H1 (cell line): ENCODE measurements at regions not wholly inside any gene's neighbourhood (a gene's known extent, or its start where the extent isn't known, plus 50 kb on each side); places are given as distances from the start of the nearest gene placed in this dataset.

ENCODE experiments used
- CTCF ChIA-PET: fragments of 300-600 bp; sonication (Branson Sonifier 250); formaldehyde crosslinking; loops from one replicate; lab custom pipeline; 2021; ENCODE audit not compliant: partially characterized antibody; lab: Charles Lee
- POLR2A ChIA-PET: fragments of 300-600 bp; sonication (Branson Sonifier 250); formaldehyde crosslinking; loops from one replicate; lab custom pipeline; 2021; ENCODE audit warnings: inconsistent platforms; ENCODE audit not compliant: partially characterized antibody; lab: Charles Lee
- DNase-seq, 2 experiments: peaks; one replicate each; pipeline versions ENCODE4 v3.0.0 to v3.0.0-alpha.2; 2010 to 2022; ENCODE audit warnings: low spot score in 2 of 2, low read depth in 1 of 2, mixed read lengths in 1 of 2
- FAIRE-seq: peaks from 2 replicates; lab custom pipeline; 2011; peaks lifted over from hg19 to GRCh38; lab: Jason Lieb, UNC
- H2AFZ ChIP-seq: 2 replicates; pipeline ENCODE4 v1.8.1; 2012; ENCODE audit warnings: low read length, inconsistent platforms
- H2AK5ac ChIP-seq: 2 replicates; pipeline ENCODE4 v1.6.1; 2013; ENCODE audit warnings: low read depth, low read length
- H2BK120ac ChIP-seq: replicated peaks from 2 replicates; pipeline ENCODE3; 2013; ENCODE audit warnings: low read depth, low read length, inconsistent platforms
- H2BK12ac ChIP-seq: 2 replicates; pipeline ENCODE4 v1.6.1; 2013; ENCODE audit warnings: low read depth, low read length
- H2BK15ac ChIP-seq: 2 replicates; pipeline ENCODE4 v1.6.1; 2013; ENCODE audit warnings: low read length
- H2BK20ac ChIP-seq: 2 replicates; pipeline ENCODE4 v1.6.1; 2013; ENCODE audit warnings: low read length
- H2BK5ac ChIP-seq: 2 replicates; pipeline ENCODE4 v1.6.1; 2013; ENCODE audit warnings: low read depth, low read length
- H3K14ac ChIP-seq: 2 replicates; pipeline ENCODE4 v1.6.1; 2013; ENCODE audit warnings: inconsistent platforms; ENCODE audit not compliant: insufficient read length
- H3K18ac ChIP-seq: 2 replicates; pipeline ENCODE4 v1.6.1; 2013; ENCODE audit warnings: low read length; ENCODE audit errors: extremely low read depth
- H3K23ac ChIP-seq: 2 replicates; pipeline ENCODE4 v1.6.1; 2013; ENCODE audit warnings: inconsistent platforms; ENCODE audit not compliant: insufficient read length
- H3K23me2 ChIP-seq: 2 replicates; pipeline ENCODE4 v1.6.1; 2013; ENCODE audit warnings: low read depth, low read length
- H3K27ac ChIP-seq: 2 replicates; pipeline ENCODE4 v1.6.1; 2011; ENCODE audit warnings: low read depth, low read length, inconsistent platforms
- H3K27me3 ChIP-seq, 4 experiments: replicated peaks in 1 of 4; 1 replicate in 1 of 4; 2 replicates in 3 of 4; pipeline versions ENCODE4 v1.6.1 to v1.8.1; 2011 to 2013; ENCODE audit warnings: low read length in 3 of 4, mild to moderate bottlenecking in 3 of 4, inconsistent platforms in 2 of 4, mixed read lengths in 2 of 4, moderate library complexity in 1 of 4; ENCODE audit not compliant: control insufficient read depth in 3 of 4, insufficient read depth in 3 of 4; ENCODE audit errors: extremely low read depth in 1 of 4
- H3K36me3 ChIP-seq, 4 experiments: 2 replicates each; pipeline versions ENCODE4 v1.6.1 to v1.8.1; 2011 to 2013; ENCODE audit warnings: mild to moderate bottlenecking in 4 of 4, low read length in 3 of 4, moderate library complexity in 2 of 4, control low read depth in 1 of 4, inconsistent platforms in 1 of 4; ENCODE audit not compliant: insufficient read depth in 4 of 4, control insufficient read depth in 2 of 4
- H3K4ac ChIP-seq: replicated peaks from 2 replicates; pipeline ENCODE3; 2013; ENCODE audit warnings: low read length, low read depth, mixed read lengths, inconsistent platforms; ENCODE audit not compliant: insufficient read length
- H3K4me1 ChIP-seq, 4 experiments: replicated peaks in 1 of 4; 1 replicate in 1 of 4; 2 replicates in 3 of 4; pipeline versions ENCODE4 v1.6.1 to v1.8.1; 2011 to 2013; ENCODE audit warnings: low read length in 3 of 4, inconsistent platforms in 2 of 4, mixed read lengths in 1 of 4; ENCODE audit not compliant: insufficient read depth in 4 of 4, control insufficient read depth in 3 of 4
- H3K4me2 ChIP-seq, 2 experiments: 2 replicates each; pipeline versions ENCODE4 v1.6.1 to v1.8.1; 2011 to 2013; ENCODE audit warnings: low read depth in 2 of 2, low read length in 2 of 2, control low read depth in 1 of 2, inconsistent platforms in 1 of 2, mild to moderate bottlenecking in 1 of 2; ENCODE audit not compliant: insufficient read depth in 1 of 2
- H3K4me3 ChIP-seq, 4 experiments: fragments of 200-600, 300-600 bp in 1 of 4; sonication (generic), shearing (Covaris generic), sonication (Bioruptor Twin) in 1 of 4; 2 replicates each; pipeline versions ENCODE4 v1.5.1 to v1.8.1; 2011 to 2016; ENCODE audit warnings: low read length in 4 of 4, low read depth in 3 of 4, control low read depth in 2 of 4, inconsistent platforms in 2 of 4, mild to moderate bottlenecking in 2 of 4, mixed read lengths in 1 of 4, moderate library complexity in 1 of 4; ENCODE audit not compliant: insufficient read depth in 2 of 4; ENCODE audit errors: extremely low read depth in 1 of 4
- H3K56ac ChIP-seq: replicated peaks from 2 replicates; pipeline ENCODE3; 2013; ENCODE audit warnings: low read depth, mild to moderate bottlenecking, mixed read lengths, low read length, inconsistent platforms; ENCODE audit not compliant: insufficient read length
- H3K79me1 ChIP-seq: 2 replicates; pipeline ENCODE4 v1.6.1; 2013; ENCODE audit warnings: low read depth, low read length, control low read depth
- H3K79me2 ChIP-seq, 2 experiments: 2 replicates each; pipeline versions ENCODE4 v1.6.1 to v1.8.1; 2012 to 2013; ENCODE audit warnings: low read length in 2 of 2, mild to moderate bottlenecking in 2 of 2, inconsistent platforms in 1 of 2; ENCODE audit not compliant: insufficient read depth in 2 of 2, control insufficient read depth in 1 of 2
- H3K9ac ChIP-seq, 4 experiments: replicated peaks in 1 of 4; 1 replicate in 1 of 4; 2 replicates in 3 of 4; pipeline versions ENCODE4 v1.6.1 to v1.8.1; 2011 to 2013; ENCODE audit warnings: low read depth in 3 of 4, low read length in 3 of 4, control low read depth in 2 of 4, mild to moderate bottlenecking in 2 of 4, moderate library complexity in 2 of 4, inconsistent platforms in 1 of 4; ENCODE audit errors: extremely low read depth in 1 of 4
- H3K9me3 ChIP-seq, 2 experiments: 2 replicates each; pipeline versions ENCODE4 v1.6.1 to v1.8.1; 2012 to 2013; ENCODE audit warnings: mild to moderate bottlenecking in 2 of 2, moderate library complexity in 2 of 2, control low read depth in 1 of 2, inconsistent platforms in 1 of 2, low read depth in 1 of 2, low read length in 1 of 2, mixed read lengths in 1 of 2; ENCODE audit not compliant: insufficient read depth in 2 of 2
- H4K20me1 ChIP-seq, 2 experiments: replicated peaks in 1 of 2; 2 replicates each; pipeline versions ENCODE3 to v1.8.1; 2011 to 2013; ENCODE audit warnings: inconsistent platforms in 2 of 2, low read length in 2 of 2, mild to moderate bottlenecking in 1 of 2; ENCODE audit not compliant: insufficient read depth in 2 of 2, control insufficient read depth in 1 of 2
- H4K5ac ChIP-seq: 2 replicates; pipeline ENCODE4 v1.6.1; 2013; ENCODE audit warnings: low read length, low read depth, mixed read lengths, inconsistent platforms; ENCODE audit not compliant: insufficient read length
- H4K8ac ChIP-seq: 2 replicates; pipeline ENCODE4 v1.8.0; 2013; ENCODE audit warnings: mild to moderate bottlenecking, moderate library complexity, low read length, inconsistent platforms; ENCODE audit not compliant: insufficient read depth; ENCODE audit errors: extremely low read depth
- H4K91ac ChIP-seq: replicated peaks from 2 replicates; pipeline ENCODE3; 2013; ENCODE audit warnings: low read length, mixed read lengths, inconsistent platforms; ENCODE audit not compliant: insufficient read length
- ATF2 ChIP-seq: IDR thresholded peaks from 2 replicates; pipeline ENCODE4 v1.6.1; 2012; ENCODE audit warnings: low read length, inconsistent platforms
- CHD1 ChIP-seq: IDR thresholded peaks from 2 replicates; pipeline ENCODE4 v1.6.1; 2012; ENCODE audit warnings: low read depth, low read length, improper control_type of control experiment
- EP300 ChIP-seq, 2 experiments: IDR thresholded peaks; 1 replicate in 1 of 2; 2 replicates in 1 of 2; pipeline ENCODE4 v1.6.1; 2011 to 2012; ENCODE audit warnings: low read depth in 2 of 2, low read length in 2 of 2, mild to moderate bottlenecking in 2 of 2, borderline replicate concordance in 1 of 2, inconsistent platforms in 1 of 2, moderate library complexity in 1 of 2
- KDM5A ChIP-seq: fragments of 200-600 bp; IDR thresholded peaks from 2 replicates; pipeline ENCODE4 v1.7.1; 2012; ENCODE audit warnings: mild to moderate bottlenecking, low read length, inconsistent platforms, mixed read lengths
- POU5F1 ChIP-seq: IDR thresholded peaks from 2 replicates; pipeline ENCODE4 v1.6.1; 2011; ENCODE audit warnings: low read depth, mild to moderate bottlenecking, low read length, moderate library complexity
- RFX5 ChIP-seq: IDR thresholded peaks from 2 replicates; pipeline ENCODE4 v1.6.1; 2011; ENCODE audit warnings: low read depth, low read length, improper control_type of control experiment, borderline replicate concordance
- SP4 ChIP-seq: IDR thresholded peaks from 2 replicates; pipeline ENCODE4 v1.6.1; 2012; ENCODE audit warnings: low read length, inconsistent platforms
- SUZ12 ChIP-seq: fragments of 200-600 bp; sonication (generic); IDR thresholded peaks from 2 replicates; pipeline ENCODE4 v1.6.1; 2012; ENCODE audit warnings: mild to moderate bottlenecking, inconsistent platforms, low read length, moderate library complexity, mixed read lengths
- WGBS, 2 experiments: shearing (Covaris generic) in 1 of 2; methylation state at CpG; one replicate each; pipeline versions ENCODE4 v1.1.6 to v1.1.7; 2013 to 2015; ENCODE audit warnings: low lambda C conversion rate in 2 of 2, mixed read lengths in 2 of 2, inconsistent platforms in 1 of 2, low coverage in 1 of 2, missing lambda C conversion rate in 1 of 2; ENCODE audit not compliant: insufficient replicate concordance in 2 of 2, insufficient coverage in 1 of 2, insufficient read length in 1 of 2; ENCODE audit errors: extremely low coverage in 1 of 2, missing lambda C conversion rate in 1 of 2; 5-methylcytosine and 5-hydroxymethylcytosine counted together
- TF ChIP-seq, protein P1 (sequence below), 3 experiments: IDR thresholded peaks; 1 replicate in 2 of 3; 2 replicates in 1 of 3; pipeline versions ENCODE4 v1.5.1 to v1.6.1; 2011; ENCODE audit warnings: low read length in 3 of 3, mild to moderate bottlenecking in 3 of 3, inconsistent platforms in 2 of 3, low read depth in 1 of 3, moderate library complexity in 1 of 3; ENCODE audit not compliant: insufficient read depth in 1 of 3; ENCODE audit errors: control extremely low read depth in 1 of 3

DNA sequence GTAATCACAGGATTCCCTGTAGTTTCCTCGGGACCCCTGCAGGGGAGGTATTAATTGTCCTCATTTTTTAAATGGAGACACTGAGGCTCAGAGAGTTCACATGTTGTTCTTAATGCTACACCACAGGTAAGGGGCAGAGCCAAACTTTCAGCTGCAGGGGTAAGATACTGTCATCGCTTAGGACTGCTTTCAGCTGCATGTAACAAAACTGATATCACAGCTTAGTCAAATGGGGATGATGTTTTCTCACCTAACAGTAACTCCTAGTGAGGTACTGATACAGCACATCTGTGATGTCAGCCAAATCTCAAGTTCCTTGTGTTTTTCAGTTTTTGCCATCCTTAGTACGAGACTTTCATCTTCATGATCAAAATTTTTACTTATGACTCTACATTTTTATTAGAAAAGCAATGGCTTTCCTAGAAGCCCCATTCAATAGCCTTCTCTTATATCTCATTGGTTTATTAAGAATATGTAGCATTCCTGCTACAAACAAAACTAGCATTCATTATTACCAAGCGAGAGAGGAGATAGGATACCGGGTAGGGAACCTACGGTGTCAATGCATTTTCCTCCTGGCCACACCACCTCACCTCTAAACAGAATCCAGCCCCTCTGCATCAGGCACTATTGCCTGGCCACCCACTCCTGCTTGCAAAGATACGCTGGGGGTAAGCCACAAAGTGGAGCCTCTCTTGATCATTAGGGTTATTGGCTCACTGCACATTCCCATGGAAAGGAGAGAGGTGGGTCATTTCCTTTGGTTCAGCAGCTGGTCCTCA, 557.5 kb downstream of the CD83 start:
- no peak overlapping the region for H3K56ac ChIP-seq
- no peak overlapping the region for H3K4me3 ChIP-seq
- H3K9me3 ChIP-seq = no peaks in the 10 kb centered on the region
- no peak overlapping the region for H2AK5ac ChIP-seq
- no peak overlapping the region for H3K4ac ChIP-seq
- H2BK5ac ChIP-seq = no peak overlapping the region
- H2BK120ac ChIP-seq = no peak overlapping the region
- H3K23me2 ChIP-seq = no peaks in the 10 kb centered on the region; the same call in 1 of the 2 replicates
- H3K4me1 ChIP-seq = peaks cover 0 to 5% (median 4%) of the 10 kb centered on the region in 4 experiments; a peak in 3 of 7 replicates
- WGBS, 2 experiments = 84% methylated on average over 7 of the region's 7 CpGs; no CpG with 5 or more reads in 1 of the 2 experiments
- H3K18ac ChIP-seq = no peak overlapping the region
- ChIA-PET POLR2A (no interaction called here), CTCF (no interaction called here)
- no peak overlapping the region for H4K91ac ChIP-seq
- H3K23ac ChIP-seq = no peak overlapping the region
- no peak overlapping the region for H3K14ac ChIP-seq
- H2BK20ac ChIP-seq = no peak overlapping the region
- no peaks in the 10 kb centered on the region for H3K36me3 ChIP-seq
- FAIRE-seq (no peak), DNase-seq (no peak)
- no peak overlapping the region for H4K8ac ChIP-seq
- no peak overlapping the region for H4K5ac ChIP-seq
- H2AFZ ChIP-seq = no peak overlapping the region
- no peak overlapping the region for H3K4me2 ChIP-seq
- no peak overlapping the region for H2BK15ac ChIP-seq
- no peaks in the 10 kb centered on the region for H3K79me1 ChIP-seq
- H3K79me2 ChIP-seq = no peaks in the 10 kb centered on the region
- H3K9ac ChIP-seq = no peak overlapping the region
- no peak overlapping the region for H3K27ac ChIP-seq
- no peak overlapping the region for H2BK12ac ChIP-seq
- no peaks in the 10 kb centered on the region for H3K27me3 ChIP-seq
- H4K20me1 ChIP-seq = no peaks in the 10 kb centered on the region
- TF ChIP-seq, protein P1, sequence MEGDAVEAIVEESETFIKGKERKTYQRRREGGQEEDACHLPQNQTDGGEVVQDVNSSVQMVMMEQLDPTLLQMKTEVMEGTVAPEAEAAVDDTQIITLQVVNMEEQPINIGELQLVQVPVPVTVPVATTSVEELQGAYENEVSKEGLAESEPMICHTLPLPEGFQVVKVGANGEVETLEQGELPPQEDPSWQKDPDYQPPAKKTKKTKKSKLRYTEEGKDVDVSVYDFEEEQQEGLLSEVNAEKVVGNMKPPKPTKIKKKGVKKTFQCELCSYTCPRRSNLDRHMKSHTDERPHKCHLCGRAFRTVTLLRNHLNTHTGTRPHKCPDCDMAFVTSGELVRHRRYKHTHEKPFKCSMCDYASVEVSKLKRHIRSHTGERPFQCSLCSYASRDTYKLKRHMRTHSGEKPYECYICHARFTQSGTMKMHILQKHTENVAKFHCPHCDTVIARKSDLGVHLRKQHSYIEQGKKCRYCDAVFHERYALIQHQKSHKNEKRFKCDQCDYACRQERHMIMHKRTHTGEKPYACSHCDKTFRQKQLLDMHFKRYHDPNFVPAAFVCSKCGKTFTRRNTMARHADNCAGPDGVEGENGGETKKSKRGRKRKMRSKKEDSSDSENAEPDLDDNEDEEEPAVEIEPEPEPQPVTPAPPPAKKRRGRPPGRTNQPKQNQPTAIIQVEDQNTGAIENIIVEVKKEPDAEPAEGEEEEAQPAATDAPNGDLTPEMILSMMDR (IDR thresholded peaks at IDR 0.05; ENCODE audit: control extremely low read depth in 1 of 3, insufficient read depth in 1 of 3, low read depth in 1 of 3, low read length in 3 of 3) = no peak
- TF ChIP-seq EP300 (IDR thresholded peaks at IDR 0.05; ENCODE audit: borderline replicate concordance in 1 of 2, low read depth in 2 of 2, low read length in 2 of 2) = no peak
- TF ChIP-seq RFX5 = no peak
- TF ChIP-seq ATF2 = no peak
- TF ChIP-seq SUZ12 = no peak
- no peak for TF ChIP-seq POU5F1
- TF ChIP-seq KDM5A = no peak
- TF ChIP-seq SP4 = no peak
- TF ChIP-seq CHD1 = no peak
